BLaER1 treated with 17β-estradiol and CSF1 and Interleukin-3, amounts not matched to agents 10 nM and 100 nM (cell line): ENCODE measurements at regions not wholly inside any gene's neighbourhood (a gene's known extent, or its start where the extent isn't known, plus 50 kb on each side); places are given as distances from the start of the nearest gene placed in this dataset.
A peak's percentile ranks its signal among the peaks of the same experiment; 100 is the strongest.
"Not testable (repeated sequence)": the region's sequence is repeated elsewhere in the genome, so short reads cannot be mapped to it uniquely, and the experiment has no call there.

ENCODE experiments used
- H3K27ac ChIP-seq, 11 experiments: shearing (Covaris generic); formaldehyde crosslinking; 2 replicates each; pipeline ENCODE4 v1.8.1; 2022
- H3K27me3 ChIP-seq, 11 experiments: shearing (Covaris generic); formaldehyde crosslinking; 2 replicates each; pipeline ENCODE4 v1.8.1; 2022
- H3K36me3 ChIP-seq, 11 experiments: shearing (Covaris generic); formaldehyde crosslinking; 2 replicates each; pipeline ENCODE4 v1.8.1; 2022
- H3K4me1 ChIP-seq, 10 experiments: shearing (Covaris generic); formaldehyde crosslinking; 2 replicates each; pipeline ENCODE4 v1.8.1; 2022
- H3K4me2 ChIP-seq, 11 experiments: shearing (Covaris generic); formaldehyde crosslinking; 2 replicates each; pipeline ENCODE4 v1.8.1; 2022
- H3K4me3 ChIP-seq, 10 experiments: shearing (Covaris generic); formaldehyde crosslinking; 2 replicates each; pipeline ENCODE4 v1.8.1; 2022
- H3K9ac ChIP-seq, 11 experiments: shearing (Covaris generic); formaldehyde crosslinking; 2 replicates each; pipeline ENCODE4 v1.8.1; 2022
- H3K9me3 ChIP-seq, 11 experiments: shearing (Covaris generic); formaldehyde crosslinking; replicated peaks in 1 of 11; 2 replicates each; pipeline ENCODE4 v1.8.1; 2022
- H4K20me1 ChIP-seq, 11 experiments: shearing (Covaris generic); formaldehyde crosslinking; 2 replicates each; pipeline ENCODE4 v1.8.1; 2022
- Cebpa-rat ChIP-seq, 11 experiments: shearing (Covaris generic); IDR thresholded peaks; 2 replicates each; pipeline ENCODE4 v1.8.1; 2022

DNA sequence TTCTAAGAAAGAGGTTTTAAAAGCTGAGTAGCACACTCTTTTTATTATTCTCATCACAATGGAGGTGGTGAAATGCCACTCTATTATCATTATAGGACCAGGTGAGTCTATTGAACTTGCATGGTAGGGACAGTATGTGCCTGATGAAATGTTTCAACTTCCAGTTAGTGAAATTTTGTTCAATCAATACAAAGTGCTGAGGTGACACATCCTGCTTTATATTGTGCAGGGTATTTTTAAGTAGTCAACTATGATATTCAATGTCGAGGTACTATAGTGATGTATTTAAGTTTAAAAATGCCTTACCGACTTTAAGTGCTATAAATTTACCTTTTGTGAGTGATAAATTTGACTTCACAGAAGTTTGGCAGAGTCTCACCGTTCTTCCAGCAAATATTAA, 284.7 kb upstream of the BRINP3 start:
- Histone ChIP-seq H3K4me3 (no peak overlapping the region), H3K36me3 (no peaks in the 10 kb centered on the region)
- TF ChIP-seq Cebpa-rat (IDR thresholded peaks at IDR 0.05) = no peak

DNA sequence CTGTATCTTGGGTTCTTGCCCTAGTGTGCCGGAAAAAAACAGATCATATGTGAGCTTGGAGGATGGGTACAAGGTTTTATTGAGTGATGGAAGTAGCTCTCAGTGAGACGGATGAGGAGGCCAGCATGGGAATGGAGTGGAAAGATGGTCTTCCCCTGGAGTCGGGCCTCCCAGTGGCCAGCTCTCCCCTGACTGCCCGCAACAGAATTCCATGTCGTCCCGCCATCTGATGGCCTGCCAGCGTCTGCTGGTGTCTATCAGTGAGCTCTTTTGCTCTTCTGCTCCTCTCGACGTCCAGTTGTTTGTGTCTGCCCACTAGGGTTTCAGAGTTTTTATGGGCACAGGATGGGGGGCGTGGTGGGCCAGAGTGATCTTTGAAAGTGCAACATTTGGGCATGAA, 315.2 kb upstream of the BRINP3 start:
- H4K20me1 ChIP-seq = no peaks in the 10 kb centered on the region

More for the DNA sequence above, 284.7 kb upstream of the BRINP3 start:
- Histone ChIP-seq H3K9ac (no peak overlapping the region), H3K9me3 (no peaks in the 10 kb centered on the region), H3K4me1 (peaks cover 0 to 23% (median 0%) of the 10 kb centered on the region in 10 experiments; a peak in 5 of 20 replicates), H3K4me2 (no peak overlapping the region), H3K27me3 (no peaks in the 10 kb centered on the region), H4K20me1 (no peaks in the 10 kb centered on the region), H3K27ac (no peak overlapping the region)

DNA sequence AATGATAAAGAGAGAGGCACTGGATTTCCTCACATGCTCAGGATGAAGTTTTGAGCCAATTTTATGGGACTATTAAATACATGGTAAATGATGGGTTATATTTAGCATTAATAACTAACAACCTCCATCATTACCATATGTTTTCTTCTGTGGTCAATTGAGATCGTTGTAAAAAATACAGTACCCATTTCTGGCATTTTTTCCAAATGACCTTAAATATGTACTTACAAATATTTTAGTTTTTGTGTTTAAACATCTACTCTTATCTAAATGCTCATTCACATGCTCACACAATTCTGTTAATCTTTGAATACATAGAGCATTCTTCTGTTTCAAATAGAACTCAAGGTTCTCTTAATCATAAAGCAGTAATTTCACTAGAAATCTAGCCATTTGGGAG, 330.0 kb upstream of the BRINP3 start:
- Histone ChIP-seq H3K4me1 (no peaks in the 10 kb centered on the region), H3K4me2 (no peak overlapping the region), H3K27me3 (no peaks in the 10 kb centered on the region), H4K20me1 (no peaks in the 10 kb centered on the region), H3K9ac (no peak overlapping the region), H3K9me3 (no peaks in the 10 kb centered on the region), H3K27ac (no peak overlapping the region), H3K36me3 (no peaks in the 10 kb centered on the region), H3K4me3 (no peak overlapping the region)
- TF ChIP-seq Cebpa-rat (IDR thresholded peaks at IDR 0.05) = no peak

More for the DNA sequence above, 315.2 kb upstream of the BRINP3 start:
- TF ChIP-seq Cebpa-rat (IDR thresholded peaks at IDR 0.05) = no peak
- H3K4me1 ChIP-seq = no peaks in the 10 kb centered on the region
- no peak overlapping the region for H3K4me2 ChIP-seq
- no peaks in the 10 kb centered on the region for H3K36me3 ChIP-seq
- no peak overlapping the region for H3K27ac ChIP-seq
- no peak overlapping the region for H3K4me3 ChIP-seq
- H3K27me3 ChIP-seq = no peaks in the 10 kb centered on the region
- no peaks in the 10 kb centered on the region for H3K9me3 ChIP-seq
- no peak overlapping the region for H3K9ac ChIP-seq

DNA sequence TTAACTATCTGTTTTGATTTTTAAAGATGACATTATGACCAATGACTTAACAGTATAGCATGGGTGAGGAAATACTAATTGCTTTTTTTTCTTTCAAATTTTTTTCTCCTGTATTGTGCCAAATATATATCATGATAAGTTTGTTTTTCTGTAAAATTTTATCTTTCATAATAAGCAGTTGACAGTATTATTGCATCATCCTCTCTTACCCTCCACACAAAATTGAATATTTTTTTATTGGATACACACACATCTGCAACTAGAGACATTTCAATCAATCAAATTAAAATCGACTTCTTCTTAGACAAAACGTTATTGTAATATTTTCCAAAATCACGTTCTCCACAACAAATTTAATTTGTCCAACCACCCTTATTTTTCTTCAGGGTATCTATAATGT, 330.4 kb upstream of the BRINP3 start:
- Histone ChIP-seq H3K9me3 (no peaks in the 10 kb centered on the region), H4K20me1 (no peaks in the 10 kb centered on the region), H3K4me1 (no peaks in the 10 kb centered on the region), H3K4me3 (no peak overlapping the region), H3K27ac (no peak overlapping the region), H3K36me3 (no peaks in the 10 kb centered on the region), H3K27me3 (no peaks in the 10 kb centered on the region), H3K4me2 (no peak overlapping the region), H3K9ac (no peak overlapping the region)
- TF ChIP-seq Cebpa-rat (IDR thresholded peaks at IDR 0.05) = no peak; a peak in 1 of 22 replicates

DNA sequence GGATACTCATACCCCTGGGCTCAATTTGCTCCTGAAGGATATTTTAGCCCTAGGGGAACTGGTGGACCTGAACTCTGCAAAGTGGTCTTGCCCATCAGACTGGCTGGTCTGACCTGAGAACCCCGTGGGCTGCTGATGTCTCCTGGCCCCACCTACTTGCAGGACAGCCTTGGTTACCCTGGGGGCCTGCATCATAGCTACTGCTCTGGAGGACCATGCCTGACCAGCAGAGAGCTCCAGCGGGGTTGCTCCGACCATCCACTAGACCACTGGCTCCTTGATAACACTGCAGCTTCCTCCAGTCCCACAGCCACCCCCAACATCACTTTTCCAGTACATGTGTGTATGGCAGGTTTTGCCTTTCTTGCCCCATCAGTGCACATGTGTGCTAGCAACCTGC, 331.6 kb upstream of the BRINP3 start:
- no peak overlapping the region for H3K4me2 ChIP-seq
- TF ChIP-seq Cebpa-rat (IDR thresholded peaks at IDR 0.05) = no peak
- no peaks in the 10 kb centered on the region for H3K36me3 ChIP-seq
- no peaks in the 10 kb centered on the region for H3K9me3 ChIP-seq
- H3K27ac ChIP-seq = no peak overlapping the region
- H3K27me3 ChIP-seq = no peaks in the 10 kb centered on the region
- no peaks in the 10 kb centered on the region for H3K4me1 ChIP-seq
- no peaks in the 10 kb centered on the region for H4K20me1 ChIP-seq
- no peak overlapping the region for H3K4me3 ChIP-seq
- no peak overlapping the region for H3K9ac ChIP-seq

DNA sequence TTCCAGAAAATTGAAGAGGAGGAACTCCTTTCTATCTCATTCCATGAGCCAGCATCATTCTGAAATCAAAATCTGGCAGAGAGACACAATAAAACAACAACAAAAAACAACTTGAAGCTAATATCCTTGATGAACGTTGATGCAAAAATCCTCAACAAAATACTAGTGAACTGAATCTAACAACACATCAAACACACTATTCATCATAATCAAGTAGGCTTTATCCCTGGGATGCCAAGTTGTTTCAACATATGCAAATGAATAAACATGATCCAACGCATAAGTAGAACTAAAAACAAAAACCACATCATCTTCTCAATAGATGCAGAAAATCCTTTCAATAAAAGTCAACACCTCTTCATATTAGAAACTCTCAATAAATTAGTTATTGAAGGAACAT, 335.3 kb upstream of the BRINP3 start:
- H4K20me1 ChIP-seq = no peaks in the 10 kb centered on the region
- no peaks in the 10 kb centered on the region for H3K4me1 ChIP-seq
- H3K27me3 ChIP-seq = no peaks in the 10 kb centered on the region
- no peak overlapping the region for H3K9ac ChIP-seq
- H3K4me3 ChIP-seq = no peak overlapping the region
- no peak for TF ChIP-seq Cebpa-rat (IDR thresholded peaks at IDR 0.05)
- H3K36me3 ChIP-seq = no peaks in the 10 kb centered on the region
- no peak overlapping the region for H3K4me2 ChIP-seq
- no peaks in the 10 kb centered on the region for H3K9me3 ChIP-seq
- no peak overlapping the region for H3K27ac ChIP-seq

DNA sequence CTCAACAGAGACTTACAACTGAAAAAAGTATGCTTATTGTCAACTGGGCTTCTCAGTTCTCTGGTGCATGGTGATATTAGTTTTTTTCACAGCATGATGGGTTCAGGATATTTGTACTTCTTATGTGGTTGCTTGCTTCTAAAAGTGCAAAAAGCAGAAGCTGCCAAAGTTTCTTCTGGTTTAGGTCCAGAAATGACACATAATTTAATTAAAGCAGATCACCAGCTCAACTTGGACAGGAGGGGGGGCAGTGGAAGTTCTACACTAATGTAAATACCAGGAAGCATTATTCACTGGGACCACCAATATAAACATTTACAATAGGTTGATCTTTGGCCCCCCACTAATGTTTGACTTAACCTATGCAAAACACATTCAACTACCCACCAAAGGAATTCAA, 354.8 kb upstream of the BRINP3 start:
- Histone ChIP-seq H3K9me3 (no peaks in the 10 kb centered on the region), H3K27me3 (no peaks in the 10 kb centered on the region), H3K36me3 (no peaks in the 10 kb centered on the region), H3K4me2 (no peak overlapping the region), H3K27ac (no peak overlapping the region), H3K4me3 (no peak overlapping the region), H3K9ac (no peak overlapping the region), H4K20me1 (no peaks in the 10 kb centered on the region), H3K4me1 (no peaks in the 10 kb centered on the region)
- no peak for TF ChIP-seq Cebpa-rat (IDR thresholded peaks at IDR 0.05)

DNA sequence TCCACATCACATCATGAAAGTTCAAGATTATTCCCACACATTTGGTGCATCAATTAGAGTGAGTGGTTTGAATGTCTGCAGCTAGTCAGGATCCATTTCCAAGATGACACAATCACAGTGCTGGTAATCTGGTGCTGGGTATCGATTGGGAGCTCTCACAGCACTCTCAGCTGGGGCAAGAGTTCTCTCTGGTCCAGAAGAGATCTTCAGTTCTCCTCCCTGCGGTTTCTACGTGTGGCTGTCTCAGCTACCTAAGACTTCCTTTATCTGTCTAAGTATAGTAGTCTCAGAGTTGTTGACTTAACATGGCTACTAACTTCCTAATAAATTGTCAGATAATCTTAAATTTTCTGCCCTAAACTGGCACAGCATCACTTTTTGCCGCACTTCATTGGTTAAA, 358.0 kb upstream of the BRINP3 start:
- no peak for TF ChIP-seq Cebpa-rat (IDR thresholded peaks at IDR 0.05)
- Histone ChIP-seq H3K27me3 (no peaks in the 10 kb centered on the region), H3K27ac (no peak overlapping the region), H3K4me2 (no peak overlapping the region), H3K9me3 (no peaks in the 10 kb centered on the region), H3K4me3 (no peak overlapping the region), H3K36me3 (no peaks in the 10 kb centered on the region), H3K4me1 (no peaks in the 10 kb centered on the region), H3K9ac (no peak overlapping the region), H4K20me1 (no peaks in the 10 kb centered on the region)

DNA sequence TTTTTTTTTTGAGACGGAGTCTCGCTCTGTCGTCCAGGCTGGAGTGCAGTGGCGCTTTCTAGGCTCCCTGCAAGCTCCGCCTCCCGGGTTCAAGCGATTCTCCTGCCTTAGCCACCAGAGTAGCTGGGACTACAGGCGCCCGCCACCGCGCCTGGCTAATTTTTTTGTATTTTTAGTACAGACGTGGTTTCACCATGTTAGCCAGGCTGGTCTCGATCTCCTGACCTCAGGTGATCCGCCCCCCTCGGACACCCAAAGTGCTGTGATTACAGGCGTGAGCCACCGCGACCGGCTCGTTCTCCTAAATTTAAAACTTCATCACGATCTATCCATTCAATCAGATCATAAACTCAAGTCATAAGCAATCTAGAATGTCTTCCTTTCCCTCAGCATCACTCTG, 359.5 kb upstream of the BRINP3 start:
- not testable (repeated sequence) for H3K9me3 ChIP-seq, H3K9ac ChIP-seq, H3K36me3 ChIP-seq, H3K27ac ChIP-seq, H3K4me1 ChIP-seq, H3K4me3 ChIP-seq, H4K20me1 ChIP-seq, H3K27me3 ChIP-seq, H3K4me2 ChIP-seq

DNA sequence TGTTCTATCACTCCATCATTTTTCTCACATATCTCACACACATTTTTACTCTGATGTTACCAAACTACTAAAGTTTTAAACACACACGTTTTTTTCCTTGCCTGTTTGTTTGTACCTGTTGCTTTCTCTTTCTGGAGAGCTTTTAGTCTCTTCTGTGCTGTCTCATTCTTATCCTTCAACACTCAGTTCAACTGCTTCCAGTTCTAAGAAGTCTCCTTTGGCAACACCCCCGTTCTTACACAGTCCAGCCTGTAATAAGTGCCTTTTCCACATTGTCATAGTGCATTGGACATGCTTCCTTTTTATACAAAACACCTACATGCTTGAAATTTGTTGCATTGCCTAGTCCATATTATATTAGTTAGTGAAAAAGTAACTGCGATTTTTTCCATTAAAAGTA, 360.2 kb upstream of the BRINP3 start:
- no peaks in the 10 kb centered on the region for H3K27me3 ChIP-seq
- no peaks in the 10 kb centered on the region for H3K36me3 ChIP-seq
- no peaks in the 10 kb centered on the region for H4K20me1 ChIP-seq
- no peak overlapping the region for H3K4me2 ChIP-seq
- no peak for TF ChIP-seq Cebpa-rat (IDR thresholded peaks at IDR 0.05)
- no peak overlapping the region for H3K27ac ChIP-seq
- H3K4me3 ChIP-seq = no peak overlapping the region
- H3K9ac ChIP-seq = no peak overlapping the region
- H3K4me1 ChIP-seq = no peaks in the 10 kb centered on the region
- H3K9me3 ChIP-seq = no peaks in the 10 kb centered on the region

DNA sequence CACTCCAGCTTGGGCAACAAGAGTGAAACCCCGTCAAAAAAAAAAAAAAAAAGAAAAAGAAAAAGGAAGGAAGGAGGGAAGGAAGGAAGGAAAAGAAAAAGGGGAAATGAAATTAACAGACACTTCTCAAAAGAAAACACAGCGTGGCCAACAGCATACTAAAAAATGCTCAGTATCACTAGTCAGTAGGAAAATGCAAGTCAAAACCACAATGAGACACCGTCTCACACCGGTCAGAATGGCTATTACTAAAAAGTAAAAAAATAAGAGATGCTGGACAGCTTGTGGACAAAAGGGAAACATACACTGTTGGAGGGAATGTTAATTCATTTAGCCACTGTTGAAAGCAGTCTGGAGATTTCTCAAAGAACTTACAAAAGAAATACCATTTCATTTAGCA, 369.5 kb upstream of the BRINP3 start:
- H3K9ac ChIP-seq = no peak overlapping the region
- H3K9me3 ChIP-seq = peaks cover 0 to 5% (median 0%) of the 10 kb centered on the region in 11 experiments; a peak in 2 of 22 replicates
- H3K4me2 ChIP-seq = peak overlapping the region in 10 of 11 experiments; percentile 7 to 41 (median 23); a peak in 10 of 22 replicates
- no peak overlapping the region for H3K4me3 ChIP-seq
- no peak for TF ChIP-seq Cebpa-rat (IDR thresholded peaks at IDR 0.05)
- H3K27me3 ChIP-seq = no peaks in the 10 kb centered on the region
- H3K4me1 ChIP-seq = peaks cover 0 to 15% (median 8%) of the 10 kb centered on the region in 10 experiments; a peak in 11 of 20 replicates
- no peaks in the 10 kb centered on the region for H4K20me1 ChIP-seq
- no peaks in the 10 kb centered on the region for H3K36me3 ChIP-seq
- 0 out of 22 replicates have a peak overlapping the region, but pooled peaks of 1 of the 11 experiments have one; percentile 8 for H3K27ac ChIP-seq
